Breast epithelium (tissue), 4 donors: ENCODE measurements at regions not wholly inside any gene's neighbourhood (a gene's known extent, or its start where the extent isn't known, plus 50 kb on each side); places are given as distances from the start of the nearest gene placed in this dataset.
"Not testable (repeated sequence)": the region's sequence is repeated elsewhere in the genome, so short reads cannot be mapped to it uniquely, and the experiment has no call there.

ENCODE experiments used
- DNase-seq, 2 donors: peaks; one replicate each; pipeline ENCODE4 v3.0.0-alpha.2; 2019; ENCODE audit warnings: low spot score in 2 of 2
- H3K27ac ChIP-seq, 2 donors: fragments of 200-600 bp; sonication (generic) in 1 of 2; one replicate each; pipeline ENCODE4 v1.5.1; 2016 to 2019; ENCODE audit warnings: mild to moderate bottlenecking in 1 of 2
- H3K27me3 ChIP-seq, 2 donors: fragments of 200-600 bp; sonication (generic) in 1 of 2; one replicate each; pipeline versions ENCODE4 v1.5.1 to v1.6.0; 2017 to 2019; ENCODE audit warnings: control low read depth in 1 of 2, mild to moderate bottlenecking in 1 of 2
- H3K36me3 ChIP-seq: fragments of 200-600 bp; one replicate; pipeline ENCODE4 v1.5.1; 2019
- H3K4me1 ChIP-seq, 2 donors: fragments of 200-600 bp; sonication (generic); one replicate each; pipeline ENCODE4 v1.5.1; 2016 to 2019; ENCODE audit warnings: control low read depth in 1 of 2
- H3K4me3 ChIP-seq, 3 donors: fragments of 200-600 bp; sonication (generic); 1 replicate in 2 of 3; 2 replicates in 1 of 3; pipeline ENCODE4 v1.5.1; 2016 to 2019; ENCODE audit warnings: mild to moderate bottlenecking in 3 of 3, moderate library complexity in 2 of 3
- H3K9me3 ChIP-seq, 2 donors: fragments of 200-600 bp; sonication (generic) in 1 of 2; one replicate each; pipeline ENCODE4 v1.5.1; 2016 to 2019; ENCODE audit warnings: control low read depth in 1 of 2
- POLR2A ChIP-seq: fragments of 450-650 bp; IDR thresholded peaks from one replicate; pipeline ENCODE4 v1.6.1; 2016; ENCODE audit warnings: antibody characterized with exemption, mild to moderate bottlenecking, moderate library complexity
- POLR2AphosphoS5 ChIP-seq, 3 donors: sonication (generic); formaldehyde crosslinking; IDR thresholded peaks; one replicate each; pipeline ENCODE4 v1.6.1; 2017; ENCODE audit warnings: antibody characterized with exemption in 3 of 3
- intact Hi-C: fragments of 100-400 bp; cut with DNase I; formaldehyde crosslinking; loops from one replicate; pipeline ENCODE4 v1.15.1; 2023; ENCODE audit warnings: low total_unique reads
- TF ChIP-seq, protein P1 (sequence below), 3 donors: fragments of 450-650 bp; IDR thresholded peaks; one replicate each; pipeline ENCODE4 v1.5.1; 2016 to 2017; ENCODE audit warnings: antibody characterized with exemption in 3 of 3, mild to moderate bottlenecking in 3 of 3, moderate library complexity in 3 of 3

DNA sequence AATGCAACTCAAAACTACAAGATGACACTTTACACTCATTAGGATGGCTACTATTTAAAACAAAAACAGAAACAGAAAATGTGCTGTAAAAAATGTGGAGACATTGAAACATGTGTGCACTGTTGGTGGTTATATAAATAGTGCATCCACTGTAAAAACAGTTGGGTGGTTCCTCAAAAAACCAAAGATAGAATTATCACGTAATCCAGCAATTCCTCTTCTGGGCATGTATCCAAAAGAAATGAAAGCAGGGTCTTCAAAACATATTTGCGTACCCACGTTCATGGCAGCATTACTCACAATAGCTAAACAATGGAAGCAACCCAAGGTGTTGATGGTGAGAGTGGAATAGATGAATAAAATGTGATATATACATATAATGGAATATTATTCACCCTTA lies 967.2 kb downstream of the TRAM1L1 start:
- intact Hi-C loops: no loop called here
- TF ChIP-seq POLR2A (no peak), POLR2AphosphoS5 (IDR thresholded peaks at IDR 0.05) (no peak)
- TF ChIP-seq, protein P1, sequence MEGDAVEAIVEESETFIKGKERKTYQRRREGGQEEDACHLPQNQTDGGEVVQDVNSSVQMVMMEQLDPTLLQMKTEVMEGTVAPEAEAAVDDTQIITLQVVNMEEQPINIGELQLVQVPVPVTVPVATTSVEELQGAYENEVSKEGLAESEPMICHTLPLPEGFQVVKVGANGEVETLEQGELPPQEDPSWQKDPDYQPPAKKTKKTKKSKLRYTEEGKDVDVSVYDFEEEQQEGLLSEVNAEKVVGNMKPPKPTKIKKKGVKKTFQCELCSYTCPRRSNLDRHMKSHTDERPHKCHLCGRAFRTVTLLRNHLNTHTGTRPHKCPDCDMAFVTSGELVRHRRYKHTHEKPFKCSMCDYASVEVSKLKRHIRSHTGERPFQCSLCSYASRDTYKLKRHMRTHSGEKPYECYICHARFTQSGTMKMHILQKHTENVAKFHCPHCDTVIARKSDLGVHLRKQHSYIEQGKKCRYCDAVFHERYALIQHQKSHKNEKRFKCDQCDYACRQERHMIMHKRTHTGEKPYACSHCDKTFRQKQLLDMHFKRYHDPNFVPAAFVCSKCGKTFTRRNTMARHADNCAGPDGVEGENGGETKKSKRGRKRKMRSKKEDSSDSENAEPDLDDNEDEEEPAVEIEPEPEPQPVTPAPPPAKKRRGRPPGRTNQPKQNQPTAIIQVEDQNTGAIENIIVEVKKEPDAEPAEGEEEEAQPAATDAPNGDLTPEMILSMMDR (IDR thresholded peaks at IDR 0.05): no peak
- H3K4me3 ChIP-seq: no peak overlapping the region

DNA sequence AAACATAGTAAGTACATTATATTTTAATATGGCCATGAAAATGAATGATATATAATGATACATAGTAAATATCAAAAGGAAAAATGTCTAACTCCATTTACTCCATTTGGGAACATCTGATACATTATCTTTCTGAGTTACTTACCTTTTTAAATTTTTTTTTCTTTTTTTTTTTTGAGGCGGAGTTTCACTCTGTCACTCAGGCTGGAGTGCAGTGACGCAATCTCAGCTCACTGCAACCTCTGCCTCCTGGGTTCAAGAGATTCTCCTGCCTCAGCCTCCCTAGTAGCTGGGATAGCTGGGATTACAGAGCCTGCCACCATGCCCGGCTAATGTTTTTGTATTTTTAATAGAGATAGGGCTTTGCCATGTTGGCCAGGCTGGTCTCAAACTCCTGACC lies 972.5 kb downstream of the TRAM1L1 start:
- DNase-seq, H3K9me3 ChIP-seq, H3K4me1 ChIP-seq, H3K27me3 ChIP-seq, intact Hi-C loops, H3K27ac ChIP-seq, H3K4me3 ChIP-seq, H3K36me3 ChIP-seq: not testable (repeated sequence)

More for the DNA sequence above, 967.2 kb downstream of the TRAM1L1 start:
- no peak for DNase-seq
- Histone ChIP-seq H3K9me3 (no peaks in the 10 kb centered on the region), H3K36me3 (no peaks in the 10 kb centered on the region), H3K27ac (no peak overlapping the region), H3K27me3 (no peaks in the 10 kb centered on the region), H3K4me1 (no peaks in the 10 kb centered on the region)

GRCh38 chr4:116110713-116111112 lies 974.7 kb downstream of the TRAM1L1 start:
- Histone ChIP-seq H3K4me1 (no peaks in the 10 kb centered on the region), H3K9me3 (no peaks in the 10 kb centered on the region), H3K36me3 (no peaks in the 10 kb centered on the region), H3K27me3 (no peaks in the 10 kb centered on the region), H3K27ac (no peak overlapping the region), H3K4me3 (no peak overlapping the region)
- DNase-seq: no peak
- no peak for TF ChIP-seq POLR2AphosphoS5 (IDR thresholded peaks at IDR 0.05)
- no peak for TF ChIP-seq POLR2A
- TF ChIP-seq, protein P1 (IDR thresholded peaks at IDR 0.05): no peak
- intact Hi-C loops: no loop called here

DNA sequence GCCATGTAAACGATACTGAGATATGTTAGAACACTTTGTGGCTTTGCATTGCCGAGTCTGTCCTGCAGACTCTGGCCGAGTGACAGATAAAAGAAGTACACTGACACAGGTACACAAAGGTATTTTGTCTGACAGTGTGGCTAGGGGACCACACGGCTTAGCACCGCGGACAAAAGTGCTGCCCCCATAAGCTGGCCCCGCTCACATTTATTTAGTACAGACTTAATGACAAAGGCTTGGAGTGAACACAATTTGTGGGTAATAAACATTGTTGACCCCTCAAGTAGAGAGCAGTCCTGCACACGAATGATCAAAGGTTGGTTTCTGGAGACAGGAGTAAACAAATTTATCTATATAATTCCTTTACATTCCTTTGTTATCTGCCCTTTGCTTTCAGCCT lies 976.8 kb downstream of the TRAM1L1 start:
- intact Hi-C loops: no loop called here
- no peak for TF ChIP-seq POLR2A
- TF ChIP-seq POLR2AphosphoS5 (IDR thresholded peaks at IDR 0.05): no peak
- TF ChIP-seq, protein P1 (IDR thresholded peaks at IDR 0.05): no peak
- H3K27ac ChIP-seq: no peak overlapping the region
- no peaks in the 10 kb centered on the region for H3K27me3 ChIP-seq
- no peaks in the 10 kb centered on the region for H3K36me3 ChIP-seq
- H3K4me3 ChIP-seq: no peak overlapping the region
- H3K4me1 ChIP-seq: no peaks in the 10 kb centered on the region
- no peak for DNase-seq
- H3K9me3 ChIP-seq: no peaks in the 10 kb centered on the region

DNA sequence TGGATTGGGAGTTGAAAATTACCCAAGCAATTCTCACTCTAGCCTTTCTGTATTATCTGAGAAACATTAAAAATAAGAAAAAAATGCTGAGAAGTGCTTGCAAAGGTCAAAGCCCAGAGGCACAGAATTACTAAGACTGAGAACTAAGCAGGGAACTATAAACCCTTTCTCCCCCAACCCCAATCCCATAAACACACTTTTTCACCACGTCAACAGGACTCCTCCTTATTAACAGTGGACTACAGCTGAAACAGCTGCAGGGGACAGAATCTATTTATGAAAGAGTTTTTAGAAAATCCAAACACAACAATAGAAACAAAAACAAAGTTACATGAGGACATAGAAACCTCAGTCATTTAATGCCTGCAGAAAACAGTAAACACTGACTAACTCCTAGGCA lies 984.1 kb downstream of the TRAM1L1 start:
- DNase-seq: no peak
- Histone ChIP-seq H3K27ac (no peak overlapping the region), H3K27me3 (no peaks in the 10 kb centered on the region), H3K4me3 (no peak overlapping the region), H3K4me1 (no peaks in the 10 kb centered on the region), H3K9me3 (peaks cover 12 to 15% of the 10 kb centered on the region in 2 donors), H3K36me3 (no peaks in the 10 kb centered on the region)
- TF ChIP-seq POLR2A (no peak), POLR2AphosphoS5 (IDR thresholded peaks at IDR 0.05) (no peak)
- TF ChIP-seq, protein P1 (IDR thresholded peaks at IDR 0.05): no peak
- intact Hi-C loops: loop anchor here (5.0 kb wide), 1 partner anchor 741 kb away; no protein-coding TSS in a partner anchor

GRCh38 chr4:116099596-116099995 lies 985.8 kb downstream of the TRAM1L1 start:
- DNase-seq: no peak
- H3K27ac ChIP-seq: no peak overlapping the region
- no peaks in the 10 kb centered on the region for H3K27me3 ChIP-seq
- no peaks in the 10 kb centered on the region for H3K4me1 ChIP-seq
- TF ChIP-seq POLR2A (no peak), POLR2AphosphoS5 (IDR thresholded peaks at IDR 0.05) (no peak)
- TF ChIP-seq, protein P1 (IDR thresholded peaks at IDR 0.05): no peak
- H3K4me3 ChIP-seq: no peak overlapping the region
- peaks cover 12 to 15% of the 10 kb centered on the region in 2 donors for H3K9me3 ChIP-seq
- no peaks in the 10 kb centered on the region for H3K36me3 ChIP-seq
- intact Hi-C loops: no loop called here

GRCh38 chr4:116097353-116097752 lies 983.9 kb upstream of the NDST4 start:
- DNase-seq, H3K36me3 ChIP-seq, H3K4me3 ChIP-seq, H3K4me1 ChIP-seq, intact Hi-C loops, H3K27ac ChIP-seq, H3K27me3 ChIP-seq: not testable (repeated sequence)
- H3K9me3 ChIP-seq: peaks cover 12 to 15% of the 10 kb centered on the region in 2 donors
